ENCODE measurements at regions not wholly inside any gene's neighbourhood (a gene's known extent, or its start where the extent isn't known, plus 50 kb on each side); places are given as distances from the start of the nearest gene placed in this dataset.

GRCh38 chr21:29448766-29449165 is 150.0 kb downstream of the BACH1 start:
- no peaks in the 10 kb centered on the region for H3K36me3 Mint-ChIP-seq
- Histone ChIP-seq H3K4me1 (ENCODE audit: control insufficient read depth, insufficient read depth, low read length) (no peaks in the 10 kb centered on the region), H3K4me3 (ENCODE audit: low read length) (no peak overlapping the region), H3K27me3 (ENCODE audit: control insufficient read depth, insufficient read depth, low read length) (no peaks in the 10 kb centered on the region), H3K36me3 (ENCODE audit: control insufficient read depth, insufficient read depth, low read length) (no peaks in the 10 kb centered on the region), H3K9me3 (ENCODE audit: control insufficient read depth, insufficient read depth, low read length) (no peaks in the 10 kb centered on the region), H3K27ac (ENCODE audit: low read length) (no peak overlapping the region)
- H3K27ac Mint-ChIP-seq, result peak overlapping the region in 1 of 2 donors; percentile 72
- no peaks in the 10 kb centered on the region for H3K27me3 Mint-ChIP-seq (ENCODE audit: low read depth in 2 of 2)
- H3K9me3 Mint-ChIP-seq, result peaks cover 0 to 2% of the 10 kb centered on the region in 2 donors
- H3K4me1 Mint-ChIP-seq, result peaks cover 0 to 14% of the 10 kb centered on the region in 2 donors
- ATAC-seq (no peak), DNase-seq (no peak)
- WGBS (ENCODE audit: insufficient coverage), result 83% methylated on average over 1 of the region's 4 CpGs
- no peak for TF ChIP-seq CTCF (IDR thresholded peaks at IDR 0.05)
- no peak overlapping the region for H3K4me3 Mint-ChIP-seq
- intact Hi-C loops (cut with micrococcal nuclease), result no loop called here

- H3K27me3 ChIP-seq (ENCODE audit: control insufficient read depth, insufficient read depth, low read length), result no peaks in the 10 kb centered on the region
- Mint-ChIP-seq H3K27me3 (ENCODE audit: low read depth in 2 of 2) (no peaks in the 10 kb centered on the region), H3K9me3 (peaks cover 0 to 2% of the 10 kb centered on the region in 2 donors), H3K4me3 (peak overlapping the region; percentile 21), H3K36me3 (peaks cover under 1% of the 10 kb centered on the region), H3K27ac (peak overlapping the region in 1 of 2 donors; percentile 72), H3K4me1 (peaks cover 0 to 14% of the 10 kb centered on the region in 2 donors)
- peak in 1 of 2 donors; percentile 68 for DNase-seq
- H3K4me3 ChIP-seq (ENCODE audit: low read length), result no peak overlapping the region
- no peaks in the 10 kb centered on the region for H3K9me3 ChIP-seq (ENCODE audit: control insufficient read depth, insufficient read depth, low read length)
- intact Hi-C loops (cut with micrococcal nuclease), result no loop called here
- WGBS (ENCODE audit: insufficient coverage), result 85% methylated on average over 5 of the region's 6 CpGs
- no peaks in the 10 kb centered on the region for H3K36me3 ChIP-seq (ENCODE audit: control insufficient read depth, insufficient read depth, low read length)
- no peak for TF ChIP-seq CTCF (IDR thresholded peaks at IDR 0.05)
- H3K27ac ChIP-seq (ENCODE audit: low read length), result no peak overlapping the region
- H3K4me1 ChIP-seq (ENCODE audit: control insufficient read depth, insufficient read depth, low read length), result no peaks in the 10 kb centered on the region
- peak in 1 of 3 donors; percentile 88 for ATAC-seq
Measured at GRCh38 chr21:29449306-29449950, 150.7 kb downstream of the BACH1 start.

GRCh38 chr21:29450058-29450457 is 151.3 kb downstream of the BACH1 start:
- no peaks in the 10 kb centered on the region for H3K27me3 Mint-ChIP-seq (ENCODE audit: low read depth in 2 of 2)
- intact Hi-C loops (cut with micrococcal nuclease), result no loop called here
- no peaks in the 10 kb centered on the region for H3K9me3 ChIP-seq (ENCODE audit: control insufficient read depth, insufficient read depth, low read length)
- ATAC-seq (no peak), DNase-seq (no peak)
- no peaks in the 10 kb centered on the region for H3K36me3 ChIP-seq (ENCODE audit: control insufficient read depth, insufficient read depth, low read length)
- H3K4me3 Mint-ChIP-seq, result peak overlapping the region; percentile 60
- peaks cover 0 to 2% of the 10 kb centered on the region in 2 donors for H3K9me3 Mint-ChIP-seq
- no peaks in the 10 kb centered on the region for H3K4me1 ChIP-seq (ENCODE audit: control insufficient read depth, insufficient read depth, low read length)
- no peaks in the 10 kb centered on the region for H3K27me3 ChIP-seq (ENCODE audit: control insufficient read depth, insufficient read depth, low read length)
- no peak for TF ChIP-seq CTCF (IDR thresholded peaks at IDR 0.05)
- WGBS (ENCODE audit: insufficient coverage), result 97% methylated on average over 2 of the region's 6 CpGs
- H3K4me1 Mint-ChIP-seq, result peaks cover 0 to 14% of the 10 kb centered on the region in 2 donors
- H3K27ac Mint-ChIP-seq, result peak overlapping the region in 1 of 2 donors; percentile 72
- peaks cover 7% of the 10 kb centered on the region for H3K36me3 Mint-ChIP-seq
- H3K4me3 ChIP-seq (ENCODE audit: low read length), result no peak overlapping the region
- no peak overlapping the region for H3K27ac ChIP-seq (ENCODE audit: low read length)

GRCh38 chr21:29453511-29453910 is 154.8 kb downstream of the BACH1 start:
- intact Hi-C loops (cut with micrococcal nuclease), result no loop called here
- peaks cover 0 to 14% of the 10 kb centered on the region in 2 donors for H3K4me1 Mint-ChIP-seq
- peaks cover 10% of the 10 kb centered on the region for H3K36me3 Mint-ChIP-seq
- TF ChIP-seq CTCF (IDR thresholded peaks at IDR 0.05), result no peak
- Histone ChIP-seq H3K4me3 (ENCODE audit: low read length) (no peak overlapping the region), H3K9me3 (ENCODE audit: control insufficient read depth, insufficient read depth, low read length) (no peaks in the 10 kb centered on the region), H3K27me3 (ENCODE audit: control insufficient read depth, insufficient read depth, low read length) (no peaks in the 10 kb centered on the region), H3K36me3 (ENCODE audit: control insufficient read depth, insufficient read depth, low read length) (no peaks in the 10 kb centered on the region), H3K4me1 (ENCODE audit: control insufficient read depth, insufficient read depth, low read length) (no peaks in the 10 kb centered on the region), H3K27ac (ENCODE audit: low read length) (no peak overlapping the region)
- no peak overlapping the region for H3K4me3 Mint-ChIP-seq
- peaks cover 0 to 2% of the 10 kb centered on the region in 2 donors for H3K9me3 Mint-ChIP-seq
- no peaks in the 10 kb centered on the region for H3K27me3 Mint-ChIP-seq (ENCODE audit: low read depth in 2 of 2)
- H3K27ac Mint-ChIP-seq, result no peak overlapping the region
- DNase-seq, result no peak
- no peak for ATAC-seq
- WGBS (ENCODE audit: insufficient coverage), result 77% methylated on average over 3 of the region's 3 CpGs
